ENCODE measurements at regions not wholly inside any gene's neighbourhood (a gene's known extent, or its start where the extent isn't known, plus 50 kb on each side); places are given as distances from the start of the nearest gene placed in this dataset.
"Not testable (repeated sequence)": the region's sequence is repeated elsewhere in the genome, so short reads cannot be mapped to it uniquely, and the experiment has no call there.

DNA sequence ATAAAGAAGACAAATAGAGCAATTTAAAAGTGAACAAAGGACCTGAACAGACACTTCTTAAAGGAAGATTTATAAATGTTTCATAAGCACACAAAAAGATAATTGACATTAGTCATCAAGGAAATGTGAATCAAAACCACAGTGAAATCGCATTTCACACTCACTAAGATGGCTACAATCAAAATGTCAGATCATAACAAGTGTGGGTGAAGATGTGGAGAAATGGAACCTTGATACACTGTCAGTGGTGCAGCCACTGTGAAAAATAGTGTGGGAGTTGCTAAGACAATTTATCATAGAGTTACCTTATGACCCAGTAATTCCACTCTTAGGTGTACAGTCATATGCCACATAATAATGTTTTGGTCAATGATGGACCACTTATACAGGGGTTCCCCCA is 54.5 kb upstream of the HTR4 start:
- no peak for DNase-seq

DNA sequence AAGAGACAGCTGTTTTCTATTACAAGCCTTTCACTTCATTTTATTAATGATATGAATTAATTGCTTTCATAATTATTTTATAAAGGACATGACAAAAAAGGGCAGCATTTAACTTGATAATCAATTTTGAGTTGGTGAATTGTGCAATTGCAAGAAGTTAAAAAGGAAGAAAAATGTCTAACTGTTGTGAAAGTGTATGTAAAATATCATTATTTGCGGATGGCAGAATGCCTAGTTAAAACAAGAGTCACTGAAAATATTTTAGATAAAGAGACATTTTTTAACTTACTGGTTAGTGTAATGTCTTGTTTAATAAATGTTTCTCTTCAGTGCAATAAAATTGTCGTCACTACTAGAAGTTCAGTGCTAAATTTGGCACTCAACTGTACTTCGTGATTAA is 57.6 kb upstream of the HTR4 start:
- no peak for DNase-seq

DNA sequence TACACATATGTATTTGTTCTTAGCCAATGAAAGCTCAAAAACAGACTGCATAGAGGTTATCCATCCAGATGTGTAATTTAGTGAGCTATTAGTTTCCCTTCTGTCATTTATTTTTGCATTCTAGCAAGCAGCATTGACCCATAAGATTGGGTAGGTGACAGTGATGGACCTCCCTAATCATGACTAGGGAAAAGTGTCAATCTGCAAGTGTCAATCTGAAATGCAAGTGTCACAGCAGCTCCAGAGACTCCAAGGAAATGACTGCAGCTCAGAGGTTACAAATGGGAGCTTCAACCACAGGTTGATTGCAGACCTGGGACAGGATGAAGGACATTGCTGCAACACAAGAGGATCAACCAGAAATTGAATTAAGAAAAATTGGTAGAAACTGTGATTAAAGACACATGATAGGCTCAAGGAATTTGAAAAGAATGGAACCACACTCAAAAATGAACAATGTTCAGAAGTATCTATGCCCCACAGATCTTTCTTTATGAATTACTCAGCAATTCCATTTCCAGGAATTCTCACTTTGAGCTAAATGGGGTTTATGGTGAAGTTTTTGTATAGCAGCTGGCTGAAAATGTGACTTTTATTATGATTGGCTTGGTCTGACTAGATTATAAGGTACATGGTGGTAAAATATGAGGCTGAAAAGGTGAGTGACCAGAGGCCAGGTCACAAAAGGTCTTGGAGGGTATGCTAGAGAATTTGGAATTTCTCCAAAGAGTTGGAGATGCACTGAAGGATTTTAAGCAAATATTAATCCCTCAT is 59.6 kb upstream of the HTR4 start:
- no peak for DNase-seq

DNA sequence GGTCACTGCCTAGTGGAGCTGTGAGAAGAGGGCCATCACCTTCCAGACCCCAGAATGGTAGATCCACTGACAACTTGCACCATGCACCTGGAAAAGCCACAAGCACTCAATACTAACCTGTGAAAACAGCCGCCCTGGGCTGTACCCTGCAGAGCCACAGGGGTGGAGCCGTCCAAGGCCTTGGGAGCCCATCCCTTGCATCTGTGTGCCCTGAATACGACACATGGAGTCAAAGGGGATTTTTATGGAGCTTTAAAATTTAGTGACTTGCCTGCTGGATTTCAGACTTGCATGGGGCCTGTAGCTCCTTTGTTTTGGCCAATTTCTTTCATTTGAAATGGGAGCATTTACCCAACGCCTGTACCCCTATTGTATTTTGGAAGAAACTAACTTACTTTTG is 62.4 kb upstream of the HTR4 start:
- no peak for DNase-seq

DNA sequence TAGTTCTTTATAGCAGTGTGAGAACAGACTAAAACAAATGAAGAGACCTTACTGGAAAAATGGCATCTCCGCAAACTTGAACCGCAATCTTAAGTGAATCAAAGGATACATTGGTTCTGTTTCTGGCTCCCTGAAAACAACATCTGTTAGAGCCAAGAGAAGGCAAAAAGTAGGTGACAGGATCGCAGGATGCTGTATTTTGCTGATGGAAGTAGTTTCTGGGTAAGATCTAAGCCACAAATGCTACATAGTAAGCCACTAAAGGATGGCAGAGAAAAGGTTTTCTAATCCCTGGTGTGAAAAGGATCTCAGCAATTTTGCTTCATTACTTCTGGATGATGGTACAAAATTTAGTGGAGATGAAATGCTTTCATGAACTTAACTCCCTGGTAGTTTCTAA is 63.3 kb upstream of the HTR4 start:
- no peak for DNase-seq

DNA sequence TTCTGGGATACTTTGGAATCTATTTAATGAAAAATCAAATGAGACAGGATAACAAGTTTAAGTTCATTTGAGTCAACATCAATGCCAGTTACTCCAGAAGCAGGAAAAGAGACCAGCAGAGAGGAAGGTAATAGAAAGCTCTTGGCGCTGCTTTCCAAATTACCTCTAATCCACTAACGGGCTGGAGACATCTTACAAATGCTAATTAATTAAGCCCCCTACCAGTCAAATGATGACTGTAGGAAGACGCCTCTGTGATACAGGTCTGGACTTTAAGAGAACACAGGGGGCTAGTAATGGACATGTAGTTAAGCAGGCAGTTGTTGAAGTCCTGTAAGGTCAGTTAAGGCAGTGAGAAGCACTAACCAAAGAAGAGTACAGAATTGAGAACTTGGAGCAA is 65.3 kb upstream of the HTR4 start:
- DNase-seq, result no peak

DNA sequence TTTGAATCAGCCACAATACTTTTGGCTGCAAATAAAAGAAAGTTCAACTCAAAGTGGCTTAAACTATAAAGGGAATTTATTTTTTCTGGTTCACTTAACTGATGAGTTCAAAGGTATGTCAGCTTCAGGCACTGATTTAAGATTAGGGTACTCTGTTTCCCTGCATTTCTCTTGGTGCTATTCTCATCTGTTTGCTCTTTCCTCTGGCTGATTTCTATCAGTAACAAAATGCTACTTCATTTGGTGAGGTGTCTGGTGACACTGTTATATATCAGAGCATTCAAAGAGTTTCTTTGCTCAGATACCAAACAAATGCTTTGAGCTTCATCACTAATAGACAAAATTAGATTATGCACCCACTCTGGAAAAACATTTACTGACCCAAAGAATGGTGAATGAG is 65.9 kb upstream of the HTR4 start:
- no peak for DNase-seq

DNA sequence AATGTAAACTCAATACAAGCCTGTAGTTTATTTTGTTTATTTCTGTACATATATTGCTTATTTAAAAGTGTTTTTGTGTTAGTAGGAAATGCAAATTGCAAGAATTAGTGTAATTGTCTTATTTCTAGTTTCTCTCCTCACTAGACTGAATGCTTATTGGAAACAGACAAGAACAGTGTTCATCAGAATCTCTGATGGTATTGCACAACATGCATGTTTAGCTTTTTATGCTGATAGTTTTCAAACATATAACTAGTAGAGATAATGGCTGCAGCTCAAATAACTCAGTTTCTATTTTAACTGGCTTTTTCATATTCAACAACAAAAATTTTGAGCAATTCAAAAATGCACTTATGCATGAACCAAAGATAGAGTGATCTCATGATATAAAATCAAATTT is 68.8 kb upstream of the HTR4 start:
- no peak for DNase-seq

DNA sequence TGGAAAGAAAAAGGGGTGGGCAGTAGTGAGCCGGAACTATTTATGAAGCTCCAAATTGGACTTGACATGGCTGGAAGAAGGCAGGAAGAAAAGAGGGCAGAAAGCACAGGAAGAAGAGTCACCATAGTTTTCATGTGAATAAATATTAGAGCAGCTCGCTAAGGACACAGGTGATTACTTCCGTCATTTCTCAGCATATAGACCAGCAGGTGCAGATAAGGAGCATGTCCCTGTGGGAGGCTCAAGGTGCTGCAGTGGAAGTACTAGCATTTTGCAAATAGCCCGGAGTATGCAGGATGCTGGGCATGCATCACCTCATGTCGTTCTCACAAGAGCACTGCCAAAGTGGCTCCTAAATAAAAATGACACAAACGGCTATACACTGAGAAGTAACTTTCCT is 71.3 kb upstream of the HTR4 start:
- DNase-seq, result no peak

DNA sequence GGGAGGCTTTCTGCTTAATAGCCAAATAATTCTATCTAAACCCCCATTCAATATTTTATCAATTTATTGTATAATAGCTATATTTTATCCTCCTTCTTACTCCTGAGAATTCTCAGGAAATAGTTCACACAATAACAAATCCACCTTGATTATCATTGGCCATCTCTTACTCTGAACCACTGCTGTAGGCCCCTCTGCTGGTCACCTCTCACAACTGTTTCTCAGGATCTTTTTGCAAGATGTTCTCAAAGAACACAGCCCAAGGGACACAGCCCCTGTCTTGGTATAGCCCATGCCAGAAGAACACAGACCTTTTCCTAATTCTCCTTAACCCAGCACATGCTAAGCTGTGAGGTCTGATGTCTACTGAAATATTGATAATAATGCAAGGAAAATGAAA is 74.9 kb upstream of the HTR4 start:
- DNase-seq, result no peak

DNA sequence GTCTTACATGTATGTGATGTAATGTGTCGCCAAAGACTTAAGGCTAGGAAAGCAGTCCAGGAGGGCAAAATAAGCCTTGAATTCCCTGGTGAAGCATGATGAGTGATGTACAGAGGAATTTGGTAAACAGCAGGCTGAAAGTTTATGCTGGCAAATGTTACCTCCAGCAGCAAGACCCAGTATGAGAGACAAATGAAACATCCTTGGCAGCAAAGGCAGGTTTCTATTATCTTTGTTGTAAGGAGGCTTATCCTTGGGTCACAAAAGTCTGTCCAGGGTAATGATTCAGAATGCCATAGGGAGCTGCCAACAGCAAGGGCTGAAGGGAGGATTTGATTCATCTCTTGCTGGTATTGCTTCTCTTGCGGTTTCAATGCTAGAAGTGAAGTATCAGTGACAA is 75.9 kb upstream of the HTR4 start:
- DNase-seq, result no peak

DNA sequence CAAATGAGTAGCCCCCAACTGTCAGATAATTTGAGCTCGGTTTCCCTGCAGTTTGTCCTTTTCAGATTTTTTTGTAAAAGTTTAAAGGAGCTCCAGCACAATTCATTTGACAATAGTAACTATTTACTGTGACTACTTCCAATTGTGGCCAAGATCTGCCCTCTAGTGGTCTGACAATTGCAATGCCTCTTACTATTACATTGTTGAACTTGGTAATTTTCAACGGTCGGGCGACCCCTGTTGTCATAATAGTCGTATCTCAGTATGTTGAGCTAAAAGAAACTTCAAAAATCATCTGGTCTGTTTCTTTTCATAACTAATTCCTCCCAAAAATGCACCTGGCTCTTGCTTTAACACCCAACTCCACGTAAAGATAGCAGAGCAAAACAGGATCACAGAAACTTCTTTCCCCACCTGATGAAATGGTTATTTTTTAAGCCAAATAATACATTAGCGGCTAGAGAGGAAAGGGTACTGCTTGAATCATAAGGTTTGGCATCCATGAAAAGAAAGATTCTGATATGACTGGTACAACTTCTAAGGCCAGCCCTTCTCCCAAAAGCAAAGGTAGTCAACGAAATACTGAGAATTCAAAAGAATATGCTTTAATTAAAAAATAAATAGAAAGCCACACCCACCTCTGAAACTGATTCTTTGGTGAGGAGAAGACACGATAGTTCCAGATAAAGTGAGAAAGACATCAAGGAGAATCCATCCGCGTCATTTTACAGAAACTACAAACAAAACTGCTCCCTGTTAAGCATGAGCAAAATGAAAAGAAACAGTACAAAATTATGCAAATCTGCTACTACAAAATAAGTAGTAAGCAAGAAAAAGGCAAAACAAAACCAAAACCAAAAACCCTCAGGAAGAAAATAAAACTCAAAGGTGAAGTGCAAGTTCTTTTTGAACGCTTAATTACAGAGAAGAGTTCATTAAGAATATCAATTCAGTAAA is 76.9 kb upstream of the HTR4 start:
- peak; percentile 48 for DNase-seq

DNA sequence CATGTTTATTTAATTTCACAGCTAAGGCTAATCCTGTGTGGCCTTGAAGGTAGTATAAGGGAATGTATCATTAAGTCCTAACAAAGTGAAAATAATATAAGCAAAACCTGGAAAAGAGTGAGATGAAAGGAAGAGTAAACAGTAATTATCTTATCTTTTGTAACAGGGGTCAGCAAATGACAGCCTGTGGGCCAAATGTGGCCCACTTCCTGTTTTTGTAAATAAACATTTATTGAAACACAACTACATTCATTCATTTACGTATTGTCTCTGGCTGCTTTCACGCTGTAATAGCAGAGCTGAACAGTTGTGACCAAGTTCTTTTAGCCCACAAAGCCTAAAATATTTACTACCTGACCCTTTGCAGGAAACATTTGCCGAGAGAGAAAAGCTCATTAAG is 78.4 kb upstream of the HTR4 start:
- no peak for DNase-seq

DNA sequence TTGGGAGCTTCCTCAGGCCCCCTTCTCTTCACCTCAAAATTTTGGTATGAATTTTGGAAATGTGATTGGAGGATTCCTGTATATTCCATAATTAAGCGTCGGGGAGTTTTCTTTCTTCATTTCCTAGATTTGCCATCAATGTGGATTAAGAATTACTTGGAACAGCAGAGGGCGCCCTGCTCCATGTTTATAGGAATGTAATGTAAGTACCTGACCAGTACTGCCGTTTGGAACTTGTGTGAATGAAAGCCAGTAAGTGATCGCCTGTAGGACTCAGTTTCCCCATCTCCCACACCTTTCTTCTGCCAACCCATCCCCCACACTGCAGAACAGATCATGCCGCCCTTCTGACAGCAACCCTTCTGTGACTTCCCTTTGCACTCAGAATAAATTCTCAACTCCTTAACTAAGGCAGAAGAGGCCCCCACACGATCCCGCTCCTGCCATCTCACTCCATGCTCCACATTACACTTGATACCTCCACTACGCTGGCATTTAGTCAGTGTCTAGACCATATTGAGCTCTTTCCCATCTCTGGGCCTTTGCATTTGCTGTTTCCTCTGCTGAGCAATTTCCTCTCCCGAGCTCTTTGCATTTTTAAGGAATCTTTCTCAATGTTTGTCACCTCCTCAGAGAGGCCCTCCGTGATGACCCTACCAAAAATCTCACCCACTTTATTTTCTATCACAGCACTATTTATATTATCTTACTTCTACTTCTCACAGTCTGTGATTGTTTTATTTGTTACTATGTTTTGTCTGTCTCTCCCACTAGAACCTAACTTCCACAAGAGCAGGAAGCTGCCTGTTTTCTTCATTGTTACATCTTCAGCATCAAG is 79.5 kb upstream of the HTR4 start:
- DNase-seq, result peak; percentile 14

DNA sequence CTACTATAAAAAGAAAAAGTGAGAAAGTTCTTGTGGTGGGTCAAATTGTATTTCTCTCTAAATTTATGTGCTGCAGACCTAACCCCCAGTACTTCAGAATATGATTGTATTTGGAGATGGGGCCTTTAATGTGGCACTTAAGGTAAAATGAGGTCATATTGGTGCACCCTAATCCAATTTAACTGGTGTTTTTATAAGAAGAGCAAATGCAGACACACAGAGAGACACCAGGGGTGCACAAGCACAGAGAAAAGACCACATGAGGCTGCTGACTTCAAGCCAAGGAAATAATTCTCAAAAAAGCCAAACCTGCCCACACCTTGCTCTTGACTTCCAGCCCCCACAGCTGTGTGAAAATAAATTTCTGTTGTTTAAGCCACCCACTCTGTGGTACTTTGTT is 80.2 kb upstream of the HTR4 start:
- DNase-seq, result no peak

DNA sequence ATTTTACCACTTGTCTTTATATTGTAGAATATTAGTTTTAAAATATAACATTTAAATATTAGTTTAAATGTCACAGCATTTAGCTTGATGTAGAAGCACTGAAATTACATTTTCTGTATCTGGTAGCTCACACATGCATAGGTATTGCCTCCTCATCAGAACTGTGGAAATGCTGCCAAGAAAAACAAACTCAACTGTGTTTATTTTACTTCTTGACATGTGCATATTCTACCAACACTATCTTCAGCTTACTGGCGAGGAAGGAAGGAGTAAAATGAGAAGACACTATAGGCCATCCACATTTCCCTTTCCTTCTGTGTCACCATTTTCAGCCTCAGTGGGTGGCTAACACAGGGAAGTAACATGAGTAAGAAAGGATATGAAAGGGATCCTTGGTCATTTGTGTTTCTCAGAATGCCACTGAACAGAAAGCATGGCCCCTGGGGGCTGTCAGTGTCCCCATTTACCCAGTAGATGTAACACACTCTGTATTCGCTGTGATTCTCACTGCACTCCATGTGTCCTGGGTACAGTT is 81.0 kb upstream of the HTR4 start:
- DNase-seq, result no peak

DNA sequence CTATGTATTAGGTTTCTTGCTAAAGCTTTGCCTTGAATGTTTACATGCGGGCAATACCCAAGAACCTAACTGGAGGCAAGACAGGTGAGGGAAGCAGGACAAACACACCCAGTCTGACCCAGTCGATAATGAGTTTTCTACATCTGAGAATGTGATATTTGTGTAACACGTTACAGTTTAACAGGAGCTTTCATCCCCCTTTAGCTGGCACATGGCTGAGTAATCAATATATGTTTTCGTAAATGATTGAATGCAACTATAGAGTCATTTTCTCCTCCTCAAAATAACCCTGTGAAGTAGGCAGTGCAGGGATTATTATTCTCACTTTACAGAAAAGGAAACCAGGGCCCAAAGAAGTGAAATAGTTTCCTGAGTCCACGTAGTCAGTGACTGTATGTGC is 84.7 kb upstream of the HTR4 start:
- no peak for DNase-seq

DNA sequence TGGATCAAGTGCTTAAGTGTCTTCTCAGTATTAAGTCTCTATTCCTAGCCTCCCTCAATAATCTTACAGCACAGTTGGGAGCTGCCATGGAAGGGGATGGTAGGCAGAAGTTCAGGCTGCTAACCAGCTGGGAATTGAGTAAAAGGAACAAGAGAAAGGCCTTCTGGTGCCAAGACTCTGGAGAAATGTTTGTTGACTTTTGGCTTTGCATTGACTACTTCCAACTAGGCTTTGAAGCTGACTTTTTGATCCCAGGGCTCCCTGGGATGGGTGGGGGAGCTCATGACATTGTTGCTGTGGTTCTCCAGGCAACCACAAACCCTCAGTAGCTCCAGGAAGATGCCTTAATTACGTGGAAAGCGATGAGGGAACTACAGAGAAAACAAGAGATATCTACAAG is 85.2 kb upstream of the HTR4 start:
- no peak for DNase-seq

DNA sequence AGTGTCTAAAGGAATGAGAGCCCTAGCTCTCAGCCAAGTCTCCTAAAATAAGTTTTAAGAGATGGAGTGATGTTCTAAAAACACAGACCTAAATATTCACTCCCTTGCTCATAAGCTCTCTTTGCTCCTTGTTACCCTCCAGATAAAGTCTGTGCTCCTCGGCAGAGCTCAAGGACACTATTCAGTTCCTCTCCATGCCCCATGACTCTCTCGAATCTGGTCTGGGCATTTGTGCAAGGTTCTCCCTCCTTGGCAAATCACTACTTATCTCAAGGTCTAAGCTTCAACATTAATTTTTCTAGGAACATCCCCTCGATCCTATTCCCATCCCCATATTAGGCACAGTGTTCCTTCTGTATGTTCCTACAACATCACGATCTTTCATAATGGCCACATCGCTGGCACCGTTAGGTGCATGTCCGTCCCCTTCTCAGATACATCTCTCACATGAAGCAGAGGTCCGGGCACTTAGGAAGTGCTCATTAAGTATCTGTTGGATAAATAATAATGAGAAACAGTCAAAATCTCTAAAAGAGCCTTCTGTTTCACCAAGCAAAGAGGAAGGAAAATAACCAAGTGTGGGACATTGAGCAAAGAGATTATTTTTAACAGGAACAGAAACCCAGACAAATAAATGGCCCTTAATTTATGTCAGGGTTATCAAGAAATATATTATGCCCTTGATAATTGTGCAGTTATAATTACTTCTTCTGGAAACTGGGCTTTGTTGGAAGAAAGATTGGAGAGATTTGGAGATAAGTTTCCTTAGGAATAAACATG is 85.9 kb upstream of the HTR4 start:
- no peak for DNase-seq

DNA sequence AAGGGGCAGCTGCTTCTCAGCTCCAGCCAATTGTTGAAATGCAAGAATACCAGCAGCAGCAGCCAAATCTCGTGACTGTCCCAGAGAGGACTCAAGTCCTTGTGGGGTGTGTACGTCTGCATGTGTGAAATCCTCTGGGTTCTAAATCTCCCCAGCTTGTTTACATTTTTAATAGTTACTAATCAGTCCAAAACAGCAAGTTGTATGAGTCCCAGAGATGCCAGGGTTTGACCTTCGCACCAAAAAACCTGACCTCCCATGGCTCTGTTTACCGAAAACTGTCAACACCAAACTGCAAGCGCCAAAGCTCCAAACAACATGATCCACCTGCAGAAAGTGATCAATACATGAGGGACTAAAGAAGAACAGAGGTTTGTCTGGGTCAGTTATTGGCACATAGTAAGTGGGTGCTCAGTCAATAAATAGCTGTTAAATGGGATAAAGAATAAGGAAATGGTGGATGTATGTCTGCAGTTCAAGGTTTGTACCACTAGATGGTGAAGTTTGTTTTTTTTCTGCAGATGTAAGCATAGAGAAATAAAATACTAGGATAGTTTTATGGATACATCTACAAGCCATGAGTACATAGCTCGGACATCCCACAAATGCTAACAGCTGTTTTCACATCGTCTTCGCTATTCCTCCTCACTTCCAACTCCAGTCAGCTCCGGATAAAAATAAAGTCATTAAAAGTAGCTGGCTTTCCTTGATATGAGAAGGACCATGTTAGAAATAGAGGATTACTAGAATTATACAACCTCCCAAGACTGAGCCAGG is 85.3 kb upstream of the ADRB2 start:
- DNase-seq, result no peak

DNA sequence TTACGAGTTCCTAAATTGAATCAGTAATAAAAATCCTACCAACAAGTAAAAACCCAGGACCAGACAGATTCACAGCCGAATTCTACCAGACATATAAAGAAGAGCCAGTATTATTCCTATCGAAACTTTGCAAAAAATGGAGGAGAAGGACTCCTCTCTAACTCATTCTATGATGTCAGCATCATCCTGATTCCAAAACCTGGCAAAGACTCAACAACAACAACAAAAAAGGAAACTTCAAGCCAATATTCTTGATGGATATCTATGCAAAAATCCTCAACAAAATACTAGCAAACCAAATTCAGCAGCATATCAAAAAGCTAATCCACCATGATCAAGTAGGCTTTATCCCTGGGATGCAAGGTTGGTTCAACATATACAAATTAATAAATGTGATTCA is 84.6 kb upstream of the ADRB2 start:
- not testable (repeated sequence) for DNase-seq

All from SIG-M5 (cell line).